H1 (cell line): ENCODE measurements at regions not wholly inside any gene's neighbourhood (a gene's known extent, or its start where the extent isn't known, plus 50 kb on each side); places are given as distances from the start of the nearest gene placed in this dataset.

Experiments used
- CTCF ChIA-PET: fragments of 300-600 bp; sonication (Branson Sonifier 250); formaldehyde crosslinking; loops from one replicate; lab custom pipeline; 2021; ENCODE audit not compliant: partially characterized antibody; lab: Charles Lee
- POLR2A ChIA-PET: fragments of 300-600 bp; sonication (Branson Sonifier 250); formaldehyde crosslinking; loops from one replicate; lab custom pipeline; 2021; ENCODE audit warnings: inconsistent platforms; ENCODE audit not compliant: partially characterized antibody; lab: Charles Lee
- DNase-seq, 2 experiments: peaks; one replicate each; pipeline versions ENCODE4 v3.0.0 to v3.0.0-alpha.2; 2010 to 2022; ENCODE audit warnings: low spot score in 2 of 2, low read depth in 1 of 2, mixed read lengths in 1 of 2
- FAIRE-seq: peaks from 2 replicates; lab custom pipeline; 2011; peaks lifted over from hg19 to GRCh38; lab: Jason Lieb, UNC
- H2AFZ ChIP-seq: 2 replicates; pipeline ENCODE4 v1.8.1; 2012; ENCODE audit warnings: low read length, inconsistent platforms
- H2AK5ac ChIP-seq: 2 replicates; pipeline ENCODE4 v1.6.1; 2013; ENCODE audit warnings: low read depth, low read length
- H2BK120ac ChIP-seq: replicated peaks from 2 replicates; pipeline ENCODE3; 2013; ENCODE audit warnings: low read depth, low read length, inconsistent platforms
- H2BK12ac ChIP-seq: 2 replicates; pipeline ENCODE4 v1.6.1; 2013; ENCODE audit warnings: low read depth, low read length
- H2BK15ac ChIP-seq: 2 replicates; pipeline ENCODE4 v1.6.1; 2013; ENCODE audit warnings: low read length
- H2BK20ac ChIP-seq: 2 replicates; pipeline ENCODE4 v1.6.1; 2013; ENCODE audit warnings: low read length
- H2BK5ac ChIP-seq: 2 replicates; pipeline ENCODE4 v1.6.1; 2013; ENCODE audit warnings: low read depth, low read length
- H3K14ac ChIP-seq: 2 replicates; pipeline ENCODE4 v1.6.1; 2013; ENCODE audit warnings: inconsistent platforms; ENCODE audit not compliant: insufficient read length
- H3K18ac ChIP-seq: 2 replicates; pipeline ENCODE4 v1.6.1; 2013; ENCODE audit warnings: low read length; ENCODE audit errors: extremely low read depth
- H3K23ac ChIP-seq: 2 replicates; pipeline ENCODE4 v1.6.1; 2013; ENCODE audit warnings: inconsistent platforms; ENCODE audit not compliant: insufficient read length
- H3K23me2 ChIP-seq: 2 replicates; pipeline ENCODE4 v1.6.1; 2013; ENCODE audit warnings: low read depth, low read length
- H3K27ac ChIP-seq: 2 replicates; pipeline ENCODE4 v1.6.1; 2011; ENCODE audit warnings: low read depth, low read length, inconsistent platforms
- H3K27me3 ChIP-seq, 4 experiments: replicated peaks in 1 of 4; 1 replicate in 1 of 4; 2 replicates in 3 of 4; pipeline versions ENCODE4 v1.6.1 to v1.8.1; 2011 to 2013; ENCODE audit warnings: low read length in 3 of 4, mild to moderate bottlenecking in 3 of 4, inconsistent platforms in 2 of 4, mixed read lengths in 2 of 4, moderate library complexity in 1 of 4; ENCODE audit not compliant: control insufficient read depth in 3 of 4, insufficient read depth in 3 of 4; ENCODE audit errors: extremely low read depth in 1 of 4
- H3K36me3 ChIP-seq, 4 experiments: 2 replicates each; pipeline versions ENCODE4 v1.6.1 to v1.8.1; 2011 to 2013; ENCODE audit warnings: mild to moderate bottlenecking in 4 of 4, low read length in 3 of 4, moderate library complexity in 2 of 4, control low read depth in 1 of 4, inconsistent platforms in 1 of 4; ENCODE audit not compliant: insufficient read depth in 4 of 4, control insufficient read depth in 2 of 4
- H3K4ac ChIP-seq: replicated peaks from 2 replicates; pipeline ENCODE3; 2013; ENCODE audit warnings: low read length, low read depth, mixed read lengths, inconsistent platforms; ENCODE audit not compliant: insufficient read length
- H3K4me1 ChIP-seq, 4 experiments: replicated peaks in 1 of 4; 1 replicate in 1 of 4; 2 replicates in 3 of 4; pipeline versions ENCODE4 v1.6.1 to v1.8.1; 2011 to 2013; ENCODE audit warnings: low read length in 3 of 4, inconsistent platforms in 2 of 4, mixed read lengths in 1 of 4; ENCODE audit not compliant: insufficient read depth in 4 of 4, control insufficient read depth in 3 of 4
- H3K4me2 ChIP-seq, 2 experiments: 2 replicates each; pipeline versions ENCODE4 v1.6.1 to v1.8.1; 2011 to 2013; ENCODE audit warnings: low read depth in 2 of 2, low read length in 2 of 2, control low read depth in 1 of 2, inconsistent platforms in 1 of 2, mild to moderate bottlenecking in 1 of 2; ENCODE audit not compliant: insufficient read depth in 1 of 2
- H3K4me3 ChIP-seq, 4 experiments: fragments of 200-600, 300-600 bp in 1 of 4; sonication (generic), shearing (Covaris generic), sonication (Bioruptor Twin) in 1 of 4; 2 replicates each; pipeline versions ENCODE4 v1.5.1 to v1.8.1; 2011 to 2016; ENCODE audit warnings: low read length in 4 of 4, low read depth in 3 of 4, control low read depth in 2 of 4, inconsistent platforms in 2 of 4, mild to moderate bottlenecking in 2 of 4, mixed read lengths in 1 of 4, moderate library complexity in 1 of 4; ENCODE audit not compliant: insufficient read depth in 2 of 4; ENCODE audit errors: extremely low read depth in 1 of 4
- H3K56ac ChIP-seq: replicated peaks from 2 replicates; pipeline ENCODE3; 2013; ENCODE audit warnings: low read depth, mild to moderate bottlenecking, mixed read lengths, low read length, inconsistent platforms; ENCODE audit not compliant: insufficient read length
- H3K79me1 ChIP-seq: 2 replicates; pipeline ENCODE4 v1.6.1; 2013; ENCODE audit warnings: low read depth, low read length, control low read depth
- H3K79me2 ChIP-seq, 2 experiments: 2 replicates each; pipeline versions ENCODE4 v1.6.1 to v1.8.1; 2012 to 2013; ENCODE audit warnings: low read length in 2 of 2, mild to moderate bottlenecking in 2 of 2, inconsistent platforms in 1 of 2; ENCODE audit not compliant: insufficient read depth in 2 of 2, control insufficient read depth in 1 of 2
- H3K9ac ChIP-seq, 4 experiments: replicated peaks in 1 of 4; 1 replicate in 1 of 4; 2 replicates in 3 of 4; pipeline versions ENCODE4 v1.6.1 to v1.8.1; 2011 to 2013; ENCODE audit warnings: low read depth in 3 of 4, low read length in 3 of 4, control low read depth in 2 of 4, mild to moderate bottlenecking in 2 of 4, moderate library complexity in 2 of 4, inconsistent platforms in 1 of 4; ENCODE audit errors: extremely low read depth in 1 of 4
- H3K9me3 ChIP-seq, 2 experiments: 2 replicates each; pipeline versions ENCODE4 v1.6.1 to v1.8.1; 2012 to 2013; ENCODE audit warnings: mild to moderate bottlenecking in 2 of 2, moderate library complexity in 2 of 2, control low read depth in 1 of 2, inconsistent platforms in 1 of 2, low read depth in 1 of 2, low read length in 1 of 2, mixed read lengths in 1 of 2; ENCODE audit not compliant: insufficient read depth in 2 of 2
- H4K20me1 ChIP-seq, 2 experiments: replicated peaks in 1 of 2; 2 replicates each; pipeline versions ENCODE3 to v1.8.1; 2011 to 2013; ENCODE audit warnings: inconsistent platforms in 2 of 2, low read length in 2 of 2, mild to moderate bottlenecking in 1 of 2; ENCODE audit not compliant: insufficient read depth in 2 of 2, control insufficient read depth in 1 of 2
- H4K5ac ChIP-seq: 2 replicates; pipeline ENCODE4 v1.6.1; 2013; ENCODE audit warnings: low read length, low read depth, mixed read lengths, inconsistent platforms; ENCODE audit not compliant: insufficient read length
- H4K8ac ChIP-seq: 2 replicates; pipeline ENCODE4 v1.8.0; 2013; ENCODE audit warnings: mild to moderate bottlenecking, moderate library complexity, low read length, inconsistent platforms; ENCODE audit not compliant: insufficient read depth; ENCODE audit errors: extremely low read depth
- H4K91ac ChIP-seq: replicated peaks from 2 replicates; pipeline ENCODE3; 2013; ENCODE audit warnings: low read length, mixed read lengths, inconsistent platforms; ENCODE audit not compliant: insufficient read length
- BRCA1 ChIP-seq: IDR thresholded peaks from 2 replicates; pipeline ENCODE4 v1.6.1; 2012; ENCODE audit warnings: low read depth, low read length, improper control_type of control experiment
- CTBP2 ChIP-seq: IDR thresholded peaks from 2 replicates; pipeline ENCODE4 v1.7.0; 2011; ENCODE audit warnings: borderline replicate concordance, mild to moderate bottlenecking, moderate library complexity, mixed read lengths, low read length; ENCODE audit not compliant: insufficient read depth, insufficient read length
- EP300 ChIP-seq, 2 experiments: IDR thresholded peaks; 1 replicate in 1 of 2; 2 replicates in 1 of 2; pipeline ENCODE4 v1.6.1; 2011 to 2012; ENCODE audit warnings: low read depth in 2 of 2, low read length in 2 of 2, mild to moderate bottlenecking in 2 of 2, borderline replicate concordance in 1 of 2, inconsistent platforms in 1 of 2, moderate library complexity in 1 of 2
- GTF2F1 ChIP-seq: IDR thresholded peaks from 2 replicates; pipeline ENCODE4 v1.6.1; 2012; ENCODE audit warnings: low read depth, low read length, improper control_type of control experiment, borderline replicate concordance
- HDAC2 ChIP-seq, 2 experiments: fragments of 300-600 bp in 1 of 2; sonication (generic) in 1 of 2; IDR thresholded peaks; 2 replicates each; pipeline ENCODE4 v1.6.1; 2011 to 2012; ENCODE audit warnings: low read depth in 2 of 2, low read length in 2 of 2, mild to moderate bottlenecking in 2 of 2, moderate library complexity in 2 of 2, borderline replicate concordance in 1 of 2, inconsistent platforms in 1 of 2
- POLR2A ChIP-seq, 2 experiments: IDR thresholded peaks; 1 replicate in 1 of 2; 2 replicates in 1 of 2; pipeline ENCODE4 v1.6.1; 2011; ENCODE audit warnings: low read depth in 2 of 2, low read length in 2 of 2, mild to moderate bottlenecking in 2 of 2; ENCODE audit errors: control extremely low read depth in 1 of 2
- RAD21 ChIP-seq, 2 experiments: IDR thresholded peaks in 1 of 2; conservative IDR thresholded peaks in 1 of 2; 2 replicates each; pipeline ENCODE4 v1.6.1; 2011; ENCODE audit warnings: low read depth in 2 of 2, low read length in 2 of 2, improper control_type of control experiment in 1 of 2, inconsistent platforms in 1 of 2, mild to moderate bottlenecking in 1 of 2, moderate library complexity in 1 of 2
- SP2 ChIP-seq: IDR thresholded peaks from 2 replicates; pipeline ENCODE4 v1.6.1; 2012; ENCODE audit warnings: mild to moderate bottlenecking, low read length, inconsistent platforms
- ZNF274 ChIP-seq: IDR thresholded peaks from 2 replicates; pipeline ENCODE4 v1.7.0; 2012; ENCODE audit warnings: low read length, borderline replicate concordance; ENCODE audit errors: extremely low read depth
- WGBS, 2 experiments: shearing (Covaris generic) in 1 of 2; methylation state at CpG; one replicate each; pipeline versions ENCODE4 v1.1.6 to v1.1.7; 2013 to 2015; ENCODE audit warnings: low lambda C conversion rate in 2 of 2, mixed read lengths in 2 of 2, inconsistent platforms in 1 of 2, low coverage in 1 of 2, missing lambda C conversion rate in 1 of 2; ENCODE audit not compliant: insufficient replicate concordance in 2 of 2, insufficient coverage in 1 of 2, insufficient read length in 1 of 2; ENCODE audit errors: extremely low coverage in 1 of 2, missing lambda C conversion rate in 1 of 2; 5-methylcytosine and 5-hydroxymethylcytosine counted together

GRCh38 chr7:3154317-3154716 lies 110.7 kb upstream of the CARD11 start:
- Histone ChIP-seq H3K23me2 (no peaks in the 10 kb centered on the region), H3K4me2 (no peak overlapping the region), H4K20me1 (no peaks in the 10 kb centered on the region), H3K14ac (no peak overlapping the region), H2BK20ac (no peak overlapping the region), H3K27ac (no peak overlapping the region), H3K18ac (no peak overlapping the region), H3K79me1 (no peaks in the 10 kb centered on the region), H3K4me3 (no peak overlapping the region), H3K23ac (no peak overlapping the region), H2AK5ac (no peak overlapping the region), H3K79me2 (no peaks in the 10 kb centered on the region), H3K9me3 (no peaks in the 10 kb centered on the region; a peak in 1 of 4 replicates), H4K8ac (no peak overlapping the region), H3K4ac (no peak overlapping the region), H2BK120ac (no peak overlapping the region), H3K56ac (no peak overlapping the region), H2BK12ac (no peak overlapping the region), H3K36me3 (no peaks in the 10 kb centered on the region), H2BK15ac (peak overlapping the region; percentile 97), H4K5ac (no peak overlapping the region), H4K91ac (no peak overlapping the region), H3K27me3 (no peaks in the 10 kb centered on the region), H2BK5ac (no peak overlapping the region), H3K4me1 (peaks cover 0 to 6% (median 3%) of the 10 kb centered on the region in 4 experiments; a peak in 3 of 7 replicates), H2AFZ (no peak overlapping the region), H3K9ac (no peak overlapping the region)
- DNase-seq, result no peak
- CTCF ChIA-PET, result interaction anchor here (0.8 to 2.6 kb wide), 27 partner anchors 8 to 288 kb away, joined by 3 to 17 read pairs (median 6); no protein-coding TSS in a partner anchor
- 90% methylated on average over 5 of the region's 5 CpGs; no CpG with 5 or more reads in 1 of the 2 experiments for WGBS, 2 experiments
- TF ChIP-seq POLR2A (IDR thresholded peaks at IDR 0.05; ENCODE audit: control extremely low read depth in 1 of 2, low read depth in 2 of 2, low read length in 2 of 2) (no peak), CTBP2 (no peak), RAD21 (IDR thresholded peaks at IDR 0.05 in 1 of 2, conservative IDR thresholded peaks at IDR 0.05 in 1 of 2; ENCODE audit: low read depth in 2 of 2, low read length in 2 of 2) (no peak), ZNF274 (no peak), BRCA1 (no peak), SP2 (no peak), GTF2F1 (no peak), HDAC2 (IDR thresholded peaks at IDR 0.05; ENCODE audit: borderline replicate concordance in 1 of 2, low read depth in 2 of 2, low read length in 2 of 2) (no peak), EP300 (IDR thresholded peaks at IDR 0.05; ENCODE audit: borderline replicate concordance in 1 of 2, low read depth in 2 of 2, low read length in 2 of 2) (no peak)
- POLR2A ChIA-PET, result no interaction called here
- no peak for FAIRE-seq
